ENCODE measurements at regions not wholly inside any gene's neighbourhood (a gene's known extent, or its start where the extent isn't known, plus 50 kb on each side); places are given as distances from the start of the nearest gene placed in this dataset.

DNA sequence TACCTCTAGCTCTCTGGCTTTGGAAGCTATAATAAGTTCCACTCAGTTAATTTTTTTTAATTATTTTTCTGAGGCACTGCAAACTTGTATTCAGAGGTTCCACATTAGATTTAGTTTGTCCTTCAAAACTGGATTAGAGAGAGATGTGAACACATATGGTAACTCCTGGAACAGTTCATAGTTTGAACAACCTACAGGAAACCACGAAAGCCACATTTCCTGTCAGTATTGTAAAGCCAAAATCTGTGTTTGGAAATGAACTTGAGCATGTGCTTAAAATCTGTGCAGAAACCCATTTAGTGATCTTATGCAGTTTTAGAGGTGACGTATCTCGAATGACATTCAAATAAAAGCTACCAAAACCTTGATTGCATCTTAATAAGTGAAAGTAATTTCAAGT, 1952.0 kb downstream of the OLFM4 start:
- TF ChIP-seq, protein P1, sequence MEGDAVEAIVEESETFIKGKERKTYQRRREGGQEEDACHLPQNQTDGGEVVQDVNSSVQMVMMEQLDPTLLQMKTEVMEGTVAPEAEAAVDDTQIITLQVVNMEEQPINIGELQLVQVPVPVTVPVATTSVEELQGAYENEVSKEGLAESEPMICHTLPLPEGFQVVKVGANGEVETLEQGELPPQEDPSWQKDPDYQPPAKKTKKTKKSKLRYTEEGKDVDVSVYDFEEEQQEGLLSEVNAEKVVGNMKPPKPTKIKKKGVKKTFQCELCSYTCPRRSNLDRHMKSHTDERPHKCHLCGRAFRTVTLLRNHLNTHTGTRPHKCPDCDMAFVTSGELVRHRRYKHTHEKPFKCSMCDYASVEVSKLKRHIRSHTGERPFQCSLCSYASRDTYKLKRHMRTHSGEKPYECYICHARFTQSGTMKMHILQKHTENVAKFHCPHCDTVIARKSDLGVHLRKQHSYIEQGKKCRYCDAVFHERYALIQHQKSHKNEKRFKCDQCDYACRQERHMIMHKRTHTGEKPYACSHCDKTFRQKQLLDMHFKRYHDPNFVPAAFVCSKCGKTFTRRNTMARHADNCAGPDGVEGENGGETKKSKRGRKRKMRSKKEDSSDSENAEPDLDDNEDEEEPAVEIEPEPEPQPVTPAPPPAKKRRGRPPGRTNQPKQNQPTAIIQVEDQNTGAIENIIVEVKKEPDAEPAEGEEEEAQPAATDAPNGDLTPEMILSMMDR (IDR thresholded peaks at IDR 0.05) = no peak
- no peak for TF ChIP-seq POLR2A (IDR thresholded peaks at IDR 0.05)

Data from sigmoid colon (tissue), 3 donors.